OCI-LY7 (cell line): ENCODE measurements at regions not wholly inside any gene's neighbourhood (a gene's known extent, or its start where the extent isn't known, plus 50 kb on each side); places are given as distances from the start of the nearest gene placed in this dataset.

ENCODE experiments used
- EZH2phosphoT487 ChIP-seq: fragments of 200-600 bp; sonication (generic); IDR thresholded peaks from 2 replicates; pipeline ENCODE4 v1.6.1; 2018; ENCODE audit warnings: low read depth, borderline replicate concordance, mild to moderate bottlenecking, mixed run types, antibody characterized with exemption, low read length, moderate library complexity, mixed read lengths
- TF ChIP-seq, protein P1 (sequence below): fragments of 200-600 bp; sonication (generic); conservative IDR thresholded peaks from 2 replicates; pipeline ENCODE4 v1.5.1; 2014; ENCODE audit warnings: mild to moderate bottlenecking, antibody characterized with exemption, low read length, moderate library complexity, mixed read lengths

DNA sequence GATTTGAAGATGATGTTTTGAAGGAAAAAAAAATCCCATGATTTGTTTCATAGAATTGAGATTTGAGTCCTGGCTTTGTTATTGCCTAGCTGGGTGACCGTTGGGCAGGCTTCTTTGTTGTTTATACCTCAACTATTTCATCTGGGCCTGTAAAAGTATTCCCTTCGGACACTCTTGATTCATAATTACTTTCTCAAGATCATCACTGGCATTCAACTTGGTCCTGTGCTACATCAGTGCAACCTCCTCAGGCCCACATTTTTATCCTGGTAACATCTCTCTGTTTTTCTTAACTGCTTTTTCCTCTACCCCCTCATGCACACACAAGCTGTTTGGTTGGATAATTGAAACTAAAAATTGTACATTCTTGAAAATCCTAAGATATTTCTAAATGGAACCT is 67.5 kb upstream of the P3H2 start:
- TF ChIP-seq, protein P1, sequence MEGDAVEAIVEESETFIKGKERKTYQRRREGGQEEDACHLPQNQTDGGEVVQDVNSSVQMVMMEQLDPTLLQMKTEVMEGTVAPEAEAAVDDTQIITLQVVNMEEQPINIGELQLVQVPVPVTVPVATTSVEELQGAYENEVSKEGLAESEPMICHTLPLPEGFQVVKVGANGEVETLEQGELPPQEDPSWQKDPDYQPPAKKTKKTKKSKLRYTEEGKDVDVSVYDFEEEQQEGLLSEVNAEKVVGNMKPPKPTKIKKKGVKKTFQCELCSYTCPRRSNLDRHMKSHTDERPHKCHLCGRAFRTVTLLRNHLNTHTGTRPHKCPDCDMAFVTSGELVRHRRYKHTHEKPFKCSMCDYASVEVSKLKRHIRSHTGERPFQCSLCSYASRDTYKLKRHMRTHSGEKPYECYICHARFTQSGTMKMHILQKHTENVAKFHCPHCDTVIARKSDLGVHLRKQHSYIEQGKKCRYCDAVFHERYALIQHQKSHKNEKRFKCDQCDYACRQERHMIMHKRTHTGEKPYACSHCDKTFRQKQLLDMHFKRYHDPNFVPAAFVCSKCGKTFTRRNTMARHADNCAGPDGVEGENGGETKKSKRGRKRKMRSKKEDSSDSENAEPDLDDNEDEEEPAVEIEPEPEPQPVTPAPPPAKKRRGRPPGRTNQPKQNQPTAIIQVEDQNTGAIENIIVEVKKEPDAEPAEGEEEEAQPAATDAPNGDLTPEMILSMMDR, result no peak
- TF ChIP-seq EZH2phosphoT487, result no peak
